ENCODE measurements at regions not wholly inside any gene's neighbourhood (a gene's known extent, or its start where the extent isn't known, plus 50 kb on each side); places are given as distances from the start of the nearest gene placed in this dataset.
A peak's percentile ranks its signal among the peaks of the same experiment; 100 is the strongest.
"Not testable (repeated sequence)": the region's sequence is repeated elsewhere in the genome, so short reads cannot be mapped to it uniquely, and the experiment has no call there.

DNA sequence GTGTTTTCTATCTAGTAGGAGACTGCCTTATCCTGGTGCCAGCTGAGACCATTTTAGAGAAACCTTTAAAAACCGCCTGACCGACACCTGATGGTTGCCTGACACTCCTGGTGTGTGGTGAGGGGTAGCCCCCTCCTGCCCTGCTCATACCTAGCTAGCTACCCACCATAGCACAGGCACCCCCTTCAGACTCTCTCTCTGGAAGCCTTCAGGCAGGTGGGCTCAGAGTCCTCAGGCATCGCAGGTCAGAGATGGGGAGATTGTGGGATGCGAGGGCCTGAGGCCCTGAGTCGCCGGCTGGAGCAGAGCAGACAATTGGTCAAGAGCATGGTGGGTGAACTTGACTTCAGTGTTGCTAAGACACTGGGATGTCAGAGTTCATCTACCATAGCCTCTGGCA, 424.6 kb downstream of the BRD1 start:
- DNase-seq = no peak

DNA sequence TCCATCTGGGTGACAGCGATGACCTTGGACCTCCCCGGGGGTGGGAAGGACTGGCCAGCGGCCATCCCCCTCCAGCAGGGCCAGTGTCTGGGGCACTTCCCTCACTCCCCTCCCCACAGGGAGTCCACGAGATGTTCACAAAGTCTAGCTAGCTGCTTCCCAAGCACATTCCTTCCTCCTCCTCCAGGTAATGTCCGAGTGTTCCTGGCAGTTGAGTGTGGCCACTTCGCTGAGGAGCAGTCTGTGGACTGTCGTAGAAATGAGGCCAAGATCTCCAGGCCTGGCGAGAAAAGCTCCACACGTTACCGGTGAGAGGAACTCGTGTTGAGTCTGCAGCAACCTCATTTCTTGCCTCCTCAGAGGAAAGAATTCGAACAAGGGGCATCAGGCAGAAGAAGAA, 425.5 kb downstream of the BRD1 start:
- no peak for DNase-seq

DNA sequence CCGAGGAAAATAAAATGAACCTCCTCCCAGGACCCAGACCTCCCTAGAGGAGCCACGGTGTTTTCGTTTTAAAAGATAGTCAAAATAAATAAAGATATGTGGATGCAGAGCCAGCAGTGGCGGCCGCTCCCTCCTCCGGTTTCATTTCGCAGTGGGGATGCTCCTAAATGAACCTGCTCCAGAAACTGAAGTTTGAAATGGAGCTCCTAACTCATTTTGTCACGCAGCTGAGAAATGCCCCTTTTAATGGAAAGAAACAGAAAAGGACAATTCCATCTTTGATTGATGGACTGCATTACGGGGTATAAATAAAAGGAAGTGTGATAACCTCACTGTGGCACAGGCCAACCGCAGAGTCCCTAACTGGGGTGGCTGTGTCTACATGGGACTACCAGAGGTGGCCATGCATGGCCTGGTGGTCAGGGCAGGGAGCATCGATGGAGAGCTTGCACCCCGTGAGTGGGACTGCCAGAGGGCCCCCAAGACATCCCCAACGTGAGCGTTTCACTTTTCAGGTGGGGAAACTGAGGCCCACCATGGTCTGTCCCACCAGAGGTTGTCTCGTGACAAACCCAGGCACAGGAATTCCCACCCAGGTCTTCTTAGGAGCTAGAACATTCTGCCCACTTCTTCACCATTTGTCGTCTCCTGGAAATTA, 426.6 kb downstream of the BRD1 start:
- DNase-seq = no peak

DNA sequence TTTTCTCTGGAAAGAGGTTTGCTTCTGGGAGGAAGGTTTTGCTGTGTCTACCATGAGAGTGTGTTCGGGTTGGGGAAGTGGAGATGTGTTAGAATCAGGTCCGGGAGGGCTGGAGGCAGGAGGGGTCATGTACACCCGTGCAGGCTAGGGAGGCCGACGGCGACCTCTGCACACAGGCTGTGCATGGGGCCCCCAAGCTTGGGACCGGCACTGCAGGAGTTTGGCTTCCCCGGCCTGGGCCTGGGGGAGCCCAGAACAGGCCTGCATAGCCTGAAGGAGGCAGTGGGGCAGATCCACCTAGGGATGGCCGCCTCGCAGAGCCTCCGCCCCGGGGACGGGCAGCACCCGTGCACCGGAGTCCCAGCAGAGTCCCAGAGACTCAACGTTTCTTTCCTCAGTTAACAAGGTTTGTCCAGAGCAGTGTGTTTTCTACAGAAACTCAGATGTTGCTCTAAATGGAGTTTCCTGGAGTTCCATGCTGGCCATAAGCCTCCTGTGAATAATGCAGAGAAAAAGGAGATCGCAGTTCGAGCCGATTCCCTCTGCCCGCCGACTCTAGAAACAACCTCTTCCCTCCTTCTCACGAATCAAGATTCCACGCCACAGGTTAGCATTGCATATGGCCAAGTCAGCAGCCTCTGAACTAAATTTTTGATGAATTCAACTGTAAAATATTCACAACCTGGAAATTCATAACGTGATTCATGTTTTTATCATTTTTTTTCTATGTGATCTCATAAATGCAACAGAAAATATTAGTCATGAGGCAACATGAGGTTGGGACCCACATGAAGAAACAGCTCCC, 427.3 kb downstream of the BRD1 start:
- DNase-seq = no peak

DNA sequence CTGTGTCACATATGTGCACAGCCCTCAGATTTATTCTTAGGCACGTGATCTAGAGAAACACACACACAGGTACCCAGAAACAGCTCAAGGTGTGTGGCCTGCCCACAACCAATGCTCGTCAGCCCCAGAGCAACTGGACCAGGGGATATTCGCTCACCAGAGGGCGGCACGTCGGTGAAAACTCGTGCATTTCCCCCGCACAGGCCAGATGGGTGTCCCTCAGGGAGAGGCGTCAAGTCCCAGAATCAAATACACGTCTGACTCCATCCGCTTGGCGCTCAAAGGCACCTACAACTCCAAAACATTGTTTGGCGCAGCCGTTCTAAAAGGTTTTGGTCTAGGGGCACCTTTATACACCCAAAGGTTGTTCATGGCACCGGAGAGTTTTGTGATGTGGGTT, 429.0 kb downstream of the BRD1 start:
- no peak for DNase-seq

- no peak for DNase-seq
These were observed 429.6 kb downstream of the BRD1 start for GRCh38 chr22:49398115-49398514.

DNA sequence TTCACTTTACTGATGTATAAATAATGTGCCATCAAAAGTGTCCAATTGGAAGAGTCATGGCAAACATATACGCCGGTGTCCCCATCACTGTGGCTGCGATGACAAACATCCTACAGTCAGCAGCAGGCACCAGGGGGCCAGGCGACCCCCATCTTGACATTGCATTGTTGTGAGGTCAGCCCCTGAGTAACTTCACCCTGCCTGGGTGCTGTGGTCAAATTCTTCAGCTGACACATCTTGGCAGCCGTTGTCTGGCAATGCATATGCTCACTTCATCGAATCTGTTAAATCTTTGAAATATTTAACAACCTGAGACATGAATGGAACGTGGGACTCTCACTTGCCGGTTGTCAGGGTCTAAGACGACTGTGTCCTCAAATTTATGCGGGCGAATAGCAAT, 430.9 kb downstream of the BRD1 start:
- DNase-seq = no peak

DNA sequence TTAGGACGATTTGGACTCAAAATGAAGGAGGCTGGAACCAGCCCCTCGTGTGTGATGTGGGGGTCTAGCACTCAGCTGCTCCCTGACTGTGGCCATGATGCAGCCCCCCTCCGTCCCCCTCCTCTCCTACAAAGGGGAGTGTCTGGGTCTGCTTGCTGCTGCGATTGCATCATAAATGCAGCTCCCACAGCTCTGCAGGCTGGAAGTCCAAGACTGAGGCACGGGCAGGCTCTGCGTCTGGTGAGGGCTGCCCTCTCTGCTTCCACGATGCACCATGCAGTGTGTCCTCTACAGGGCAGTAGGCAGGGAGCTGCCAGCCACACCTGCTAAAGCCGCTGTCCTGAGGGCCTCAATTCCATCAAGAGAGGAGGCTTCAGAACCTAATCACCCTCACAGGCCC, 432.1 kb downstream of the BRD1 start:
- no peak for DNase-seq

DNA sequence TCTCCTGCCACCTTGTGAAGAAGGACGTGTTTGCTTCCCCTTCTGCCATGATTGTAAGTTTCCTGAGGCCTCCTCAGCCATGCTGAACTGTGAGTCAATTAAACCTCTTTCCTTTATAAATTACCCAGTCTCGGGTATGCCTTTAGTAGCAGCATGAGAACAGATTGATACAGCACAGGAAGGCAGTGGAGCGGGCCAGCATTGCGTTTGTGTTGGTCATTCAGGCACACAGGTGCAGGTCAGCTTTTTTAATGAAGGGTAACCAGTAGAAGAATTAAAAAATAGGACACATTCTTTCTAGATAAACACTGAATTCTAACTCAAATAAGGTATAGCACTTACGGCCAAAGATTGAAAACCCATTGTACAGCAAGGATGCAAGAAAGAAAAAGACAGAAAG, 432.6 kb downstream of the BRD1 start:
- not testable (repeated sequence) for DNase-seq

GRCh38 chr22:49394116-49394785, 433.4 kb downstream of the BRD1 start:
- peak; percentile 25 for DNase-seq

DNA sequence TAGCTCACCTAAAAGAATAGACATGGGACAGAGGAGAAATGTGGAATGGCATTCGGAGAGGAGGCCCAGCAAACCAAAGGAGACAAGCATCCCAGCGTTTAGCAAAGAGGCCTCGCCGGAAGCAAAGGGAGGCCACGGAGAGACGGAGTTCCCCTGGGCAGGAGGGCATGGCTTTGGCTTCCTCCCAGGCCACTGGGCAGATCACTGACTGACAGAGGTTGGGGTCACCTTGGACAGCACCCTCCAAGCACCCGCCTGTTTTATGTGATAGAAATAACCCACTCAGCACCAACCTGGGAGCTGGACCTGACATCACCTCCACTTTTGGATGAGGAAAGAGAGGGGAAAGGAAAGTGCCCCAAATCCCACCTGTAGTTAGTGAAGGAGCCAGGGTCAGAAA, 434.1 kb downstream of the BRD1 start:
- DNase-seq = no peak

GRCh38 chr22:49392841-49393510, 434.7 kb downstream of the BRD1 start:
- no peak for DNase-seq

DNA sequence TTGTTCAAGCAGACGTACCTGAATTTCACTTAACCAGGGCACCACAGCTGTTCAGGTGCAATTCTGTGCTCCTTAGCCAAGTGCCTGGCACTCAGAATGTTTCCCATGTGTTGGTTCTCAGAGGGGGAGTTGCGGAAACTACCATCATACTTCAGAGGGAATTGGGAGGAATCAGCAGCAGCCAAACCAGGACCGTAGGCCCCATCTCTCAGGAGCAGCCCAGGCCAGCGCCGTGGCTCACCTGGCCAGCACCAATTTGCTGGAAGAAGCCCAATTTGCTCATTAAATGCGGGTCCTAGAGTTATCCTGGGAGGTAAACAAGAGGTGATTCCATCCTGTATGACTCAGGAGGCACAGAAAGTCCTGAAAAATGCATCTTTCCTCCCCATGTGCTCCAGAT, 435.4 kb downstream of the BRD1 start:
- no peak for DNase-seq

GRCh38 chr22:49391436-49391835, 436.2 kb downstream of the BRD1 start:
- DNase-seq = no peak

GRCh38 chr22:49390954-49391353, 436.7 kb downstream of the BRD1 start:
- DNase-seq = no peak

DNA sequence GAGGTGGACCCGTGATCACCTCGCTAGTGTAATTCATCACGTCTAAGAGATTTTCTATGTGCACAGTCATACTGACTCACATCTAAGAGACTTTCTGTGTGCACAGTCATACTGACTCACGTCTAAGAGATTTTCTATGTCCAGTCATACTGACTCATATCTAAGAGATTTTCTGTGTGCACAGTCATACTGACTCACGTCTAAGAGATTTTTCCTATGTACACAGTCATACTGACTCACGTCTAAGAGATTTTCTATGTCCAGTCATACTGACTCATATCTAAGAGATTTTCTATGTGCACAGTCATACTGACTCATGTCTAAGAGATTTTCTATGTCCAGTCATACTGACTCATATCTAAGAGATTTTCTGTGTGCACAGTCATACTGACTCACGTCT, 443.8 kb downstream of the BRD1 start:
- not testable (repeated sequence) for DNase-seq

DNA sequence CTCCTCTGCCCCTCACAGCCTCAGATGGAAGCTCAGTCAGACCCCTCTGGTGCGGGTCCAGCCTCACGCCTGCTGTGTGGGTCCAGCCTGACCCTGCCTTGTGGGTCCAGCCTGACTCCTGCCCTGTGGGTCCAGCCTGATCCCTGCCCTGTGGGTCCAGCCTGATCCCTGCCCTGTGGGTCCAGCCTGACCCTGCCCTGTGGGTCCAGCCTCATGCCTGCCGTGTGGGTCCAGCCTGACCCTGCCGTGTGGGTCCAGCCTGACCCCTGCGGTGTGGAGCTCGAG, 445.3 kb downstream of the BRD1 start:
- no peak for DNase-seq

DNA sequence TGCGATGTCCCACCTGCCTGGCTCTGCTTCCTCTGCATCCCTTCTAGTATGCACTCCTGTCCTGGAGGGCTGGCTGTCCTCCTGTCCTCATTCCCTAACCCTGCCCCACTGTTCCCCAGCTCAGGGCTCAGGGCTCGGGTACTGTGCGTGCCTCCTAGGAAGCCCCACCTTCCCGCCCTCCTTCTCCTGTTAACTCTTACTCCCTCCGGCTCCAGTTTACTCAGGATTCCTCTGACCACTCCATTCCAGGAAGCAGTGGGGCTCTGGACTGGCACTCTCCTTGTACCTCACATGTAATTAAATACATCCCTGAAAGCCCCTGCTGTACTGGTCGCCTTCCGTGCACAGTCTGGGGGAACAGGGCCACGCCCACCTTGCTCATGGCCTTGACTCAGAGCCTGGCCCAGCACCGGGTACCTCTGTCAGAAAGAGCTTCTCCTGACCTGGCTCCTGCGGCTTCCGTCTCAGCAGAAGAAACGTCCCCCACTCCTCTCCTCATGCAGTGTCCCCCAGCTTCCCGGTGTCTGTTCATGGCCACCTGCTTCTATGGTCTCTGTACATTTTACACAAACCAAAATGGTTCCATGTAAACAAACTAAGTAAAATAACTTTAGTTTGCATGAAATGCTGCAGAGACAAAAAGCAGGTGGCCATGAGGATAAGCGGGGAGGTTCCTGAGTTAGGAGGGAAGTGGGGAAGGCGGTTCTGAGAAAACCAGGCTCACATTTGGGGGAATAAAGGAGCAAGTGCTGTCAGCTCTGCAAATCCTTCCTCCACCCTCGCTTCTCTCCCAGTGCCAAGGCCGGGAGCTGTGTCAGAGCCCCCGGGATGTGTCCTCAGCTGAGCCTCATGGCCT, 445.9 kb downstream of the BRD1 start:
- no peak for DNase-seq

- no peak for DNase-seq
These were observed 446.9 kb downstream of the BRD1 start for GRCh38 chr22:49380828-49381114.

GRCh38 chr22:49380095-49380827, 447.4 kb downstream of the BRD1 start:
- DNase-seq = no peak

- no peak for DNase-seq
These were observed 450.4 kb downstream of the BRD1 start for GRCh38 chr22:49377306-49377705.

GRCh38 chr22:49373801-49374226, 453.9 kb downstream of the BRD1 start:
- DNase-seq = no peak
